Esophagus squamous epithelium (tissue), 5 donors: ENCODE measurements at regions not wholly inside any gene's neighbourhood (a gene's known extent, or its start where the extent isn't known, plus 50 kb on each side); places are given as distances from the start of the nearest gene placed in this dataset.

Experiments used
- DNase-seq: peaks from one replicate; lab custom pipeline; 2025; lab: John Stamatoyannopoulos, UW
- H3K27ac ChIP-seq, 4 donors: fragments of 200-600 bp; sonication (generic); one replicate each; pipeline ENCODE4 v1.5.1; 2016 to 2019; ENCODE audit warnings: mild to moderate bottlenecking in 1 of 4
- H3K27me3 ChIP-seq, 4 donors: fragments of 200-600 bp; sonication (generic); 1 replicate in 3 of 4; 2 replicates in 1 of 4; pipeline versions ENCODE4 v1.5.1 to v1.6.0; 2017 to 2021; ENCODE audit warnings: antibody characterized with exemption in 1 of 4
- H3K36me3 ChIP-seq, 3 donors: fragments of 200-600 bp; sonication (generic); one replicate each; pipeline ENCODE4 v1.5.1; 2016 to 2019
- H3K4me1 ChIP-seq, 3 donors: fragments of 200-600 bp; sonication (generic); one replicate each; pipeline ENCODE4 v1.5.1; 2017 to 2019
- H3K4me3 ChIP-seq, 4 donors: fragments of 200-600 bp; sonication (generic); 1 replicate in 3 of 4; 2 replicates in 1 of 4; pipeline ENCODE4 v1.5.1; 2016 to 2019; ENCODE audit warnings: mild to moderate bottlenecking in 2 of 4, moderate library complexity in 1 of 4
- H3K9me3 ChIP-seq, 3 donors: fragments of 200-600 bp; sonication (generic); one replicate each; pipeline ENCODE4 v1.5.1; 2016 to 2019
- POLR2A ChIP-seq, 4 donors: fragments of 450-650 bp; IDR thresholded peaks; one replicate each; pipeline ENCODE4 v1.6.1; 2017; ENCODE audit warnings: antibody characterized with exemption in 4 of 4, mild to moderate bottlenecking in 4 of 4, moderate library complexity in 3 of 4
- WGBS, 2 donors: methylation state at CpG; one replicate each; pipeline ENCODE4 v1.1.5; 2018; 5-methylcytosine and 5-hydroxymethylcytosine counted together
- intact Hi-C: fragments of 100-400 bp; cut with DNase I; formaldehyde crosslinking; loops from one replicate; pipeline ENCODE4 v1.15.0; 2022
- TF ChIP-seq, protein P1 (sequence below), 6 experiments: fragments of 450-650 bp in 4 of 6; fragments of 200-600 bp in 2 of 6; sonication (generic) in 2 of 6; IDR thresholded peaks; one replicate each; pipeline ENCODE4 v1.5.1; 2016 to 2019; ENCODE audit warnings: antibody characterized with exemption in 6 of 6, mild to moderate bottlenecking in 4 of 6, moderate library complexity in 4 of 6
- donor health status: DM: yes; HTN: yes; CAD: no.

GRCh38 chr13:25024175-25024574 lies 71.8 kb upstream of the PABPC3 start:
- WGBS, 2 donors, result 74 to 82% methylated on average over 5 to 9 of the region's 9 CpGs
- intact Hi-C loops, result no loop called here

GRCh38 chr13:25032160-25032559 lies 63.8 kb upstream of the PABPC3 start:
- Histone ChIP-seq H3K4me3 (no peak overlapping the region), H3K27ac (no peak overlapping the region), H3K27me3 (peaks cover 0 to 32% (median 0%) of the 10 kb centered on the region in 4 donors), H3K36me3 (no peaks in the 10 kb centered on the region), H3K4me1 (no peaks in the 10 kb centered on the region), H3K9me3 (no peaks in the 10 kb centered on the region)
- no peak for DNase-seq
- intact Hi-C loops, result no loop called here
- 81 to 86% methylated on average over 9 of the region's 9 CpGs for WGBS, 2 donors
- TF ChIP-seq, protein P1, sequence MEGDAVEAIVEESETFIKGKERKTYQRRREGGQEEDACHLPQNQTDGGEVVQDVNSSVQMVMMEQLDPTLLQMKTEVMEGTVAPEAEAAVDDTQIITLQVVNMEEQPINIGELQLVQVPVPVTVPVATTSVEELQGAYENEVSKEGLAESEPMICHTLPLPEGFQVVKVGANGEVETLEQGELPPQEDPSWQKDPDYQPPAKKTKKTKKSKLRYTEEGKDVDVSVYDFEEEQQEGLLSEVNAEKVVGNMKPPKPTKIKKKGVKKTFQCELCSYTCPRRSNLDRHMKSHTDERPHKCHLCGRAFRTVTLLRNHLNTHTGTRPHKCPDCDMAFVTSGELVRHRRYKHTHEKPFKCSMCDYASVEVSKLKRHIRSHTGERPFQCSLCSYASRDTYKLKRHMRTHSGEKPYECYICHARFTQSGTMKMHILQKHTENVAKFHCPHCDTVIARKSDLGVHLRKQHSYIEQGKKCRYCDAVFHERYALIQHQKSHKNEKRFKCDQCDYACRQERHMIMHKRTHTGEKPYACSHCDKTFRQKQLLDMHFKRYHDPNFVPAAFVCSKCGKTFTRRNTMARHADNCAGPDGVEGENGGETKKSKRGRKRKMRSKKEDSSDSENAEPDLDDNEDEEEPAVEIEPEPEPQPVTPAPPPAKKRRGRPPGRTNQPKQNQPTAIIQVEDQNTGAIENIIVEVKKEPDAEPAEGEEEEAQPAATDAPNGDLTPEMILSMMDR (IDR thresholded peaks at IDR 0.05), result no peak
- TF ChIP-seq POLR2A (IDR thresholded peaks at IDR 0.05), result no peak

More at GRCh38 chr13:25024175-25024574, 71.8 kb upstream of the PABPC3 start:
- DNase-seq, result no peak
- H3K27ac ChIP-seq, result no peak overlapping the region
- H3K27me3 ChIP-seq, result peaks cover 0 to 58% (median 0%) of the 10 kb centered on the region in 4 donors
- no peak overlapping the region for H3K4me3 ChIP-seq
- no peaks in the 10 kb centered on the region for H3K36me3 ChIP-seq
- no peaks in the 10 kb centered on the region for H3K4me1 ChIP-seq
- H3K9me3 ChIP-seq, result no peaks in the 10 kb centered on the region
- TF ChIP-seq POLR2A (IDR thresholded peaks at IDR 0.05), result no peak

DNA sequence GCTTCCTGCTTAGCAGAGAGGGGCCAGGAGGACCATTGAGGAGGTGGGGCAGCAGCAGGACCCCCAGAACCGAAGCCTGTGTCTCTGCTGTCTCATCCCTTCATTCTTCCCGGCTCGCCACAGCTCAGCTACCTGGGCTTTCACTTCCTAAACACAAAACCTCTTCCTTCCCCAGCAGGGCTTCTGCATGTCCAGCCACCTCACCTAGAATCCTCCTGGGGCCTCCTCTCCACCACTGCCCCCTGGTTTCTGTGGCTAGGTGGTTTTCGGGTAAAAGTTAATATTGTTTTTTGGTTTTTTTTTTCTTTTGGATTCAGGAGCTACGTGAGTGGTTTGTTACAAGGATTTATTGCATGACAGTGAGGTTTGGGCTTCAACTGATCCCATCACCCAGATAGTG lies 61.8 kb upstream of the PABPC3 start:
- Histone ChIP-seq H3K4me1 (no peaks in the 10 kb centered on the region), H3K27me3 (peaks cover 0 to 51% (median 0%) of the 10 kb centered on the region in 4 donors), H3K36me3 (no peaks in the 10 kb centered on the region), H3K4me3 (no peak overlapping the region), H3K27ac (no peak overlapping the region), H3K9me3 (no peaks in the 10 kb centered on the region)
- WGBS, 2 donors, result 59 to 82% methylated on average over 5 of the region's 5 CpGs
- no peak for TF ChIP-seq POLR2A (IDR thresholded peaks at IDR 0.05)
- TF ChIP-seq, protein P1 (IDR thresholded peaks at IDR 0.05), result no peak
- DNase-seq, result no peak
- intact Hi-C loops, result no loop called here

- Histone ChIP-seq H3K27me3 (peaks cover 0 to 69% (median 0%) of the 10 kb centered on the region in 4 donors), H3K4me1 (no peaks in the 10 kb centered on the region), H3K27ac (no peak overlapping the region), H3K36me3 (no peaks in the 10 kb centered on the region), H3K4me3 (no peak overlapping the region), H3K9me3 (no peaks in the 10 kb centered on the region)
- 35 to 36% methylated on average over 12 of the region's 12 CpGs for WGBS, 2 donors
- intact Hi-C loops, result no loop called here
- DNase-seq, result no peak
- TF ChIP-seq, protein P1 (IDR thresholded peaks at IDR 0.05), result peak in 5 of 6 experiments; percentile 62 to 77 (median 70)
- TF ChIP-seq POLR2A (IDR thresholded peaks at IDR 0.05), result no peak
These were observed 58.7 kb upstream of the PABPC3 start for GRCh38 chr13:25037057-25037813.

DNA sequence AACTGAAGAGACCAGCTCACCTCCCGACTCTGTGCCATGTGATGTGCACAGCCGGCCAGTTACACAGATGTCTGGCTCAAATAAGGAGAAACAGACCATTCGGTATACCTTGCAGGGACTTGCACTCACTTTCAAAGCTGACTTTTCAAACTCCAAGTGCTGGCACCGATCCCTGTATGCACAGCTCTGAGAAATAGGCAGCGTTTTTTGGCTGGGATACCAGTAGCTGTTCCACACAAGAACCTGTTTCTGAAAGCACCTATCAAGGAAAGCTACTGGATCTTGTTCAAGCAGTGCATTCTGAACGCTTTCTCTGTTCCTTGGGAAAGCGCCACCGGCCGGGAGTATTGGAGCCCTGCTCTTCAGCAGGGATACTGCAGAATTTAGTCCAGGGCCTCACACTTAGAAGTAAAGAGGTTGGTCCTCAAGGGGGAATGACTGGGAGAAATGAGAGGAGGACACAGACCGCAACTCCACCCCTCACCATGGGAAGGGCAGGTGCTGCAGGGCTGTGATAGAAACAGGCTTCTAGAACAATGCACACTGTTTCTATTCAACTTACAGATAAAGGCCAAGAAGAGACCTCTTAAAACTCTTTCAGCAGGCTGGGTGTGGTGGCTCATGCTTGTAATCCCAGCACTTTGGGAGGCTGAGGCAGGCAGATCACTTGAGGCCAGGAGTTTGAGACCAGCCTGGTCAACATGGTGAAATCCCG lies 53.6 kb upstream of the PABPC3 start:
- DNase-seq, result no peak
- H3K4me3 ChIP-seq, result no peak overlapping the region
- H3K4me1 ChIP-seq, result peaks cover 3 to 8% (median 8%) of the 10 kb centered on the region in 3 donors
- no peaks in the 10 kb centered on the region for H3K36me3 ChIP-seq
- 23 to 46% methylated on average over 8 to 10 of the region's 11 CpGs for WGBS, 2 donors
- TF ChIP-seq POLR2A (IDR thresholded peaks at IDR 0.05), result no peak
- TF ChIP-seq, protein P1 (IDR thresholded peaks at IDR 0.05), result no peak
- no peaks in the 10 kb centered on the region for H3K9me3 ChIP-seq
- H3K27me3 ChIP-seq, result peaks cover 0 to 96% (median 0%) of the 10 kb centered on the region in 4 donors
- intact Hi-C loops, result no loop called here
- no peak overlapping the region for H3K27ac ChIP-seq
